Chondrocyte (in vitro differentiated cells): ENCODE measurements at regions not wholly inside any gene's neighbourhood (a gene's known extent, or its start where the extent isn't known, plus 50 kb on each side); places are given as distances from the start of the nearest gene placed in this dataset.

Source experiments
- DNase-seq: peaks from one replicate; pipeline ENCODE4 v3.0.0; 2021; ENCODE audit warnings: mixed read lengths, low spot score
- H3K27ac Mint-ChIP-seq: one replicate; pipeline ENCODE4 v1.8.0; 2021; ENCODE audit warnings: mild to moderate bottlenecking, moderate library complexity, mixed read lengths; ENCODE audit not compliant: unreplicated experiment
- H3K27me3 Mint-ChIP-seq: 2 replicates; pipeline ENCODE4 v1.8.0; 2021; ENCODE audit warnings: low read depth, mixed read lengths
- H3K36me3 Mint-ChIP-seq: 2 replicates; pipeline ENCODE4 v1.8.0; 2021; ENCODE audit warnings: low read depth, mixed read lengths
- H3K4me1 Mint-ChIP-seq: 2 replicates; pipeline ENCODE4 v1.8.0; 2021; ENCODE audit warnings: low read depth, mild to moderate bottlenecking, mixed read lengths
- H3K4me3 Mint-ChIP-seq: one replicate; pipeline ENCODE4 v1.8.0; 2021; ENCODE audit warnings: mild to moderate bottlenecking, moderate library complexity, mixed read lengths; ENCODE audit not compliant: unreplicated experiment
- H3K9me3 Mint-ChIP-seq: 2 replicates; pipeline ENCODE4 v1.8.0; 2021; ENCODE audit warnings: low read depth, mixed read lengths
- TF ChIP-seq, protein P1 (sequence below): fragments of 200-600 bp; sonication (generic); IDR thresholded peaks from 2 replicates; pipeline ENCODE4 v1.5.0; 2021; ENCODE audit warnings: antibody characterized with exemption, mild to moderate bottlenecking, moderate library complexity

DNA sequence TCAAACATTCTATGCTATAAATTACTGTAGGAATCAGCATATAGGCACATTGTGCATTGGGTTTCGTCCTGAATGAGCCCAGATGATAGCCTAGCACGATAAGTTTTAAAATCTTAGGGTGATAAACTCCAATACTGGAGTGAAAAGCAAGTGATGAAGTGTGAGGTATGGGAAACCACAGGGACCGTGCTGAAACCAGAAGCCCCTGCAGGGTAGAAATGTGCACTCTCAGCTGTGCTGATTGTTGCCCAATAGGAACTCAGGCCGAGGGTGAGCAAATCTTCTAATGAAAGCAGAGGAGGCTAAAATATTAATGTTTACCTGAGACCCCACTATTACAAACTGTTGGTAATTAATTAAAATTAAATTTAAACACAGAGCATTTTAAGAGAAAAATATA lies 1486.6 kb downstream of the AACS start:
- no peaks in the 10 kb centered on the region for H3K36me3 Mint-ChIP-seq
- TF ChIP-seq, protein P1, sequence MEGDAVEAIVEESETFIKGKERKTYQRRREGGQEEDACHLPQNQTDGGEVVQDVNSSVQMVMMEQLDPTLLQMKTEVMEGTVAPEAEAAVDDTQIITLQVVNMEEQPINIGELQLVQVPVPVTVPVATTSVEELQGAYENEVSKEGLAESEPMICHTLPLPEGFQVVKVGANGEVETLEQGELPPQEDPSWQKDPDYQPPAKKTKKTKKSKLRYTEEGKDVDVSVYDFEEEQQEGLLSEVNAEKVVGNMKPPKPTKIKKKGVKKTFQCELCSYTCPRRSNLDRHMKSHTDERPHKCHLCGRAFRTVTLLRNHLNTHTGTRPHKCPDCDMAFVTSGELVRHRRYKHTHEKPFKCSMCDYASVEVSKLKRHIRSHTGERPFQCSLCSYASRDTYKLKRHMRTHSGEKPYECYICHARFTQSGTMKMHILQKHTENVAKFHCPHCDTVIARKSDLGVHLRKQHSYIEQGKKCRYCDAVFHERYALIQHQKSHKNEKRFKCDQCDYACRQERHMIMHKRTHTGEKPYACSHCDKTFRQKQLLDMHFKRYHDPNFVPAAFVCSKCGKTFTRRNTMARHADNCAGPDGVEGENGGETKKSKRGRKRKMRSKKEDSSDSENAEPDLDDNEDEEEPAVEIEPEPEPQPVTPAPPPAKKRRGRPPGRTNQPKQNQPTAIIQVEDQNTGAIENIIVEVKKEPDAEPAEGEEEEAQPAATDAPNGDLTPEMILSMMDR: no peak
- no peaks in the 10 kb centered on the region for H3K4me1 Mint-ChIP-seq
- no peaks in the 10 kb centered on the region for H3K27me3 Mint-ChIP-seq
- H3K9me3 Mint-ChIP-seq: peaks cover 36% of the 10 kb centered on the region
- H3K27ac Mint-ChIP-seq: no peak overlapping the region
- H3K4me3 Mint-ChIP-seq: no peak overlapping the region
- no peak for DNase-seq

DNA sequence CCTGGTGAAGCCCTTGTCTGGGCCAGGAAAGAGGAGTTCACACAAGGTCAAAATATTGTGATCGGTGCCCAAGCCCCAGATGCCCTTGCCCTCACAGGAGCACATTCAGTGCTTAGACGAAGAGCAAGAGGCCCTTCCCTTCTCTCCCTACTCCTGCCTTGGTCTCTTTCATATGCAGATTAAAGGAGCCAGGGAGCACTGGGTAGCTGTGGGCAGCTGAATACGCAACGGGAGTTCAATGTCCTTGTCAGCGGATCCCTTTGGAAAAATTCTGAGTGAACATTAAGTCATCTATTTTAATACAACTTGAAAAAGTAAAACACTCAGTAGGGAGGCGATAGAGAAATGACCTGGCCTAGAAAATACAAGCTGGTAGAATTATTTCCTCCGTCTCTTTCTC lies 1489.4 kb downstream of the AACS start:
- no peaks in the 10 kb centered on the region for H3K36me3 Mint-ChIP-seq
- H3K27me3 Mint-ChIP-seq: no peaks in the 10 kb centered on the region
- peaks cover 32% of the 10 kb centered on the region for H3K9me3 Mint-ChIP-seq
- H3K4me1 Mint-ChIP-seq: no peaks in the 10 kb centered on the region
- no peak for DNase-seq
- no peak overlapping the region for H3K4me3 Mint-ChIP-seq
- H3K27ac Mint-ChIP-seq: no peak overlapping the region
- TF ChIP-seq, protein P1: no peak

DNA sequence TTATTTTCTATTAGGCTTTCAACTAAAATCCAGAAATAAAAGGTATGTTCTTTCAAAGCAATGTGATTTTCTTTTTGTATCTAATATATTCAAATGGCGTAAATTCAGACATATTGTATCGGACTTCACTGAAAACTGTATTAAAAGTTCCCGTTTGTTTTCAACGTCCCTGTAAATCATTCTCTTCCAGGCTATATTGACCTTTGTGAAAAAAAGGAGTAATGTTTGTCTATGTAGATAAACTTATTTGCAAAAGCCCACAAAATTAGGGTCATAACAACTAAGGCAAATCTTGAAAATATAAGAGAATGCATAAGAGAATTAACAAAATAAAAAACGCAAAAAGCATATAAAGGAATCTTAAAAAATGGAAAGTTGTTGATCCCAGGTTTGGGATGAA lies 1492.4 kb downstream of the AACS start:
- no peak for DNase-seq
- Mint-ChIP-seq H3K4me1 (no peaks in the 10 kb centered on the region), H3K27ac (no peak overlapping the region), H3K36me3 (no peaks in the 10 kb centered on the region), H3K9me3 (peaks cover 40% of the 10 kb centered on the region), H3K27me3 (no peaks in the 10 kb centered on the region), H3K4me3 (no peak overlapping the region)
- TF ChIP-seq, protein P1: no peak

DNA sequence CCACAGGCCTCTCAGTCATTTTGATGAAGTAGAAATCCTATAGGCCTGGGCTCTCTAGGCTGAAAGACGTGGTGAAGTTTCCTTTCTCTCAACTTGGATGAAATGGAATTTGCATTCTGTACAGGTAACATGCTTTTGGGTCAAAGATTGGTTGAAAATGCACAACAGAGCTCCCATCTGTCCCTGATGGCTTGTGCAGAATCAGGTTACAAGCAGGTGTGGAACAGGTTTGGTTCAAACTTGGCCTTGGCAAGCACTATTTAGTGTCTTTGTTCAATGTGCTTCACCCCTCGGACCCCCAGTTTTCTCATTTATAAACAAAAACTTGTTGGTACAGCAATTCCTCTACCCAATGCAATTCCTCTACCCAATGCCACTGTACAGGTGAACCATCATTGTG lies 1493.0 kb downstream of the AACS start:
- no peak for DNase-seq
- no peak overlapping the region for H3K27ac Mint-ChIP-seq
- TF ChIP-seq, protein P1: no peak
- peaks cover 44% of the 10 kb centered on the region for H3K9me3 Mint-ChIP-seq
- no peaks in the 10 kb centered on the region for H3K27me3 Mint-ChIP-seq
- no peaks in the 10 kb centered on the region for H3K36me3 Mint-ChIP-seq
- no peaks in the 10 kb centered on the region for H3K4me1 Mint-ChIP-seq
- no peak overlapping the region for H3K4me3 Mint-ChIP-seq

DNA sequence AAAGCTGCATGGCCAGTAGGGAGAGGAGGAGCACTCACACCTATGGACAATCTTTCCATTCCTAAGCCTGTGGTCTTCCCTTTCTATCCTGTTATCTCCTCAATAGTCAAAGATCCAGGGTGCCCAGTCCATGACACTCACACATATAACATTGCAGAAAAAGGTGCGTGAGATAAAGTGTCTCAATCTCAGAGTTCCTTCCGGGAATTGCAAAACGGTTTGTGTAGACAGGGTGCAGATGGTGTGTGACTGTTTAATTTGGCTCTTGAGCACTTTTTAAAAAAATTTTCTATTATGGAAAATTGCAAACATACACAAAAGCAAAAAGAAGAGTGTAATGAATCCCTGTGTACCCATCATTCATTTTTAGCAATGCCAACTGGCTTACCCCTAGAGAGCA lies 1493.6 kb downstream of the AACS start:
- TF ChIP-seq, protein P1: no peak
- Mint-ChIP-seq H3K27ac (no peak overlapping the region), H3K4me3 (no peak overlapping the region), H3K4me1 (no peaks in the 10 kb centered on the region), H3K27me3 (no peaks in the 10 kb centered on the region), H3K36me3 (no peaks in the 10 kb centered on the region), H3K9me3 (peaks cover 44% of the 10 kb centered on the region)
- DNase-seq: no peak
